ENCODE measurements at regions not wholly inside any gene's neighbourhood (a gene's known extent, or its start where the extent isn't known, plus 50 kb on each side); places are given as distances from the start of the nearest gene placed in this dataset.

DNA sequence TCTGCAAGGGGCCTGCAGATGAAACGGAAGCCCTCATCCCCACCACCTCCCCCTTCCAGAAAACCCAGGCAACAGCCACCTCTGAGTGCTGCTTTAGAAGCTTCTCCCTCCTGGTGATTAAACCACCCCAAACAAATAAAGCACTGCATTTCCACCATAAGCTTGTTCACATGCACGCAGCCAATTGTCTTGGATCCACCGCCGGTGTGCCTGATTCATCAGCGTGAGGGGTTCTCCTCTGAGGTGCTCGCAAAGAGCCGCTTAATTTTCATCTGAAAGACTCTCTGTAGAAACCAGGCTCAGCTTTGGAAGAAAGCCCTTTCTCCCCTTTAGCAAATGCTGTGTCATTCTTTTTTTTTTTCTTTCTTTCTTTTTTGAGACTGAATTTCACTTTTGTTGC lies 155.2 kb upstream of the EEF2KMT start:
- no peak for TF ChIP-seq CTCF (IDR thresholded peaks at IDR 0.05 in 4 of 5, conservative IDR thresholded peaks at IDR 0.05 in 1 of 5)
- no peak for TF ChIP-seq POLR2A (IDR thresholded peaks at IDR 0.05)
